K562 (cell line): ENCODE measurements at regions not wholly inside any gene's neighbourhood (a gene's known extent, or its start where the extent isn't known, plus 50 kb on each side); places are given as distances from the start of the nearest gene placed in this dataset.

Experiments used
- ATAC-seq: fragments of 200-7000 bp; cut with Tn5 transposase; 3 replicates; pipeline ENCODE4 v1.9.1; 2020; ENCODE audit warnings: moderate library complexity
- BruUV-seq: library from RNA; stranded (reverse); fragments of 400-500 nt; replicated peaks from 2 replicates; lab custom pipeline; 2021; lab: Mats Ljungman, UMichigan
- CTCF ChIA-PET: fragments of 300-600 bp; formaldehyde crosslinking; extraction: SDS; loops from one replicate; lab custom pipeline; 2021; ENCODE audit warnings: low intra/inter-chr PET ratio; lab: Yijun Ruan, JAX
- POLR2A ChIA-PET: fragments of 300-600, 350-650 bp; sonication (Branson Sonifier 250); formaldehyde crosslinking; extraction: SDS; loops from one replicate; lab custom pipeline; 2021; ENCODE audit warnings: antibody characterized with exemption, inconsistent platforms; lab: Yijun Ruan, JAX
- DNase-seq, 4 experiments: peaks; one replicate each; pipeline versions ENCODE4 v3.0.0 to v3.0.0-alpha.2; 2011 to 2018; ENCODE audit warnings: low spot score in 3 of 4, mixed read lengths in 3 of 4; ENCODE audit errors: extremely low read depth in 1 of 4
- FAIRE-seq: peaks from 2 replicates; lab custom pipeline; 2011; peaks lifted over from hg19 to GRCh38; lab: Jason Lieb, UNC
- H2AFZ ChIP-seq: 2 replicates; pipeline ENCODE4 v1.6.0; 2011; ENCODE audit warnings: low read depth, low read length, control low read depth, inconsistent platforms
- H3K27ac ChIP-seq: fragments of 200-600 bp; 3 replicates; pipeline ENCODE4 v1.8.0; 2011; ENCODE audit warnings: low read depth, mild to moderate bottlenecking, control low read depth, inconsistent platforms, low read length, moderate library complexity, mixed read lengths; ENCODE audit errors: extremely low read depth
- H3K27me3 ChIP-seq, 2 experiments: fragments of 300-600 bp in 1 of 2; 2 replicates in 1 of 2; 3 replicates in 1 of 2; pipeline versions ENCODE4 v1.6.0 to v1.8.0; 2011; ENCODE audit warnings: inconsistent platforms in 2 of 2, low read length in 2 of 2, mild to moderate bottlenecking in 1 of 2, mixed read lengths in 1 of 2, moderate library complexity in 1 of 2; ENCODE audit not compliant: control insufficient read depth in 2 of 2, insufficient read depth in 2 of 2
- H3K36me3 ChIP-seq: fragments of 300-600 bp; 3 replicates; pipeline ENCODE4 v1.8.0; 2011; ENCODE audit warnings: mild to moderate bottlenecking, low read length, inconsistent platforms; ENCODE audit not compliant: control insufficient read depth, insufficient read depth
- H3K4me1 ChIP-seq, 2 experiments: fragments of 200-600 bp in 1 of 2; replicated peaks in 1 of 2; 2 replicates in 1 of 2; 3 replicates in 1 of 2; pipeline versions ENCODE4 v1.5.1 to v1.8.0; 2011; ENCODE audit warnings: inconsistent platforms in 2 of 2, low read length in 2 of 2, mild to moderate bottlenecking in 1 of 2, mixed read lengths in 1 of 2, moderate library complexity in 1 of 2; ENCODE audit not compliant: control insufficient read depth in 2 of 2, insufficient read depth in 2 of 2
- H3K4me2 ChIP-seq: 2 replicates; pipeline ENCODE4 v1.6.1; 2011; ENCODE audit warnings: low read length, control low read depth, inconsistent platforms, mixed read lengths; ENCODE audit not compliant: insufficient read depth
- H3K4me3 ChIP-seq: fragments of 200-600 bp; sonication (generic), shearing (Covaris generic); 2 replicates; pipeline ENCODE4 v1.5.1; 2016; ENCODE audit warnings: control low read depth, inconsistent platforms
- H3K79me2 ChIP-seq: fragments of 200-600 bp; 3 replicates; pipeline ENCODE4 v1.8.0; 2011; ENCODE audit warnings: low read length, inconsistent platforms; ENCODE audit not compliant: control insufficient read depth, insufficient read depth
- H3K9ac ChIP-seq, 2 experiments: 2 replicates each; pipeline versions ENCODE4 v1.6.0 to v1.6.1; 2011; ENCODE audit warnings: low read depth in 2 of 2, low read length in 2 of 2, control low read depth in 1 of 2, inconsistent platforms in 1 of 2, mild to moderate bottlenecking in 1 of 2, mixed read lengths in 1 of 2; ENCODE audit not compliant: insufficient read depth in 1 of 2
- H3K9me1 ChIP-seq: one replicate; pipeline ENCODE4 v1.6.0; 2011; ENCODE audit warnings: inconsistent platforms, mild to moderate bottlenecking, low read length, moderate library complexity; ENCODE audit not compliant: control insufficient read depth, insufficient read depth
- H3K9me3 ChIP-seq: replicated peaks from 2 replicates; pipeline ENCODE4 v1.5.1; 2011; ENCODE audit warnings: low read depth, low read length, inconsistent platforms; ENCODE audit not compliant: control insufficient read depth, insufficient read depth
- H4K20me1 ChIP-seq: replicated peaks from 2 replicates; pipeline ENCODE4 v1.6.1; 2011; ENCODE audit warnings: low read length, inconsistent platforms, mixed read lengths; ENCODE audit not compliant: control insufficient read depth, insufficient read depth
- FOXJ2 ChIP-seq: fragments of 200-800 bp; sonication (Bioruptor generic); IDR thresholded peaks from 2 replicates; pipeline ENCODE4 v1.6.1; 2016; ENCODE audit warnings: missing genetic modification characterization, missing compliant biosample characterization
- JUN ChIP-seq, 2 experiments: sonication (generic) in 1 of 2; formaldehyde crosslinking in 1 of 2; IDR thresholded peaks; 2 replicates each; pipeline versions ENCODE4 v1.6.1 to v1.8.0; 2012 to 2022; ENCODE audit warnings: borderline replicate concordance in 2 of 2, mild to moderate bottlenecking in 2 of 2, improper control_type of control experiment in 1 of 2, low read depth in 1 of 2, low read length in 1 of 2, missing genetic modification reagents in 1 of 2
- MLLT1 ChIP-seq, 2 experiments: fragments of 450-650 bp; IDR thresholded peaks; 2 replicates each; pipeline ENCODE4 v1.6.1; 2016
- MYC ChIP-seq, 2 experiments: fragments of 250-450 bp in 1 of 2; sonication (Bioruptor Pico) in 1 of 2; IDR thresholded peaks; 2 replicates each; pipeline versions ENCODE4 v1.5.1 to v1.6.1; 2012 to 2021; ENCODE audit warnings: low read depth in 2 of 2, borderline replicate concordance in 1 of 2, improper control_type of control experiment in 1 of 2, low read length in 1 of 2, mild to moderate bottlenecking in 1 of 2, moderate library complexity in 1 of 2
- NRF1 ChIP-seq, 2 experiments: fragments of 450-650 bp; IDR thresholded peaks in 1 of 2; conservative IDR thresholded peaks in 1 of 2; 2 replicates each; pipeline ENCODE4 v1.6.1; 2014; ENCODE audit warnings: mild to moderate bottlenecking in 2 of 2
- PTRF ChIP-seq: fragments of 450-650 bp; IDR thresholded peaks from 2 replicates; pipeline ENCODE4 v1.6.1; 2016; ENCODE audit warnings: mild to moderate bottlenecking, missing genetic modification characterization, missing compliant biosample characterization
- ZC3H11A ChIP-seq: IDR thresholded peaks from 2 replicates; pipeline ENCODE4 v1.6.1; 2012; ENCODE audit warnings: low read depth, low read length, improper control_type of control experiment
- ZFP30 ChIP-seq: fragments of 250-450 bp; sonication (Bioruptor Pico); IDR thresholded peaks from 2 replicates; pipeline ENCODE4 v1.8.0; 2022; ENCODE audit warnings: moderate library complexity, mild to moderate bottlenecking, inconsistent platforms, borderline replicate concordance
- WGBS: fragments of 100-300 bp; shearing (Covaris generic); methylation state at CpG from one replicate; pipeline ENCODE4 v1.1.6; 2016; ENCODE audit warnings: low coverage, mixed read lengths; ENCODE audit not compliant: insufficient coverage; ENCODE audit errors: missing lambda C conversion rate; 5-methylcytosine and 5-hydroxymethylcytosine counted together
- in situ Hi-C: fragments of 300-500 bp; cut with MboI; formaldehyde crosslinking; loops from 4 replicates; pipeline ENCODE4 v1.15.0; 2018; ENCODE audit warnings: inconsistent platforms, mixed read lengths
- intact Hi-C: fragments of 100-400 bp; cut with micrococcal nuclease; formaldehyde crosslinking; loops from 2 replicates; pipeline ENCODE4 v1.14.2; 2022

DNA sequence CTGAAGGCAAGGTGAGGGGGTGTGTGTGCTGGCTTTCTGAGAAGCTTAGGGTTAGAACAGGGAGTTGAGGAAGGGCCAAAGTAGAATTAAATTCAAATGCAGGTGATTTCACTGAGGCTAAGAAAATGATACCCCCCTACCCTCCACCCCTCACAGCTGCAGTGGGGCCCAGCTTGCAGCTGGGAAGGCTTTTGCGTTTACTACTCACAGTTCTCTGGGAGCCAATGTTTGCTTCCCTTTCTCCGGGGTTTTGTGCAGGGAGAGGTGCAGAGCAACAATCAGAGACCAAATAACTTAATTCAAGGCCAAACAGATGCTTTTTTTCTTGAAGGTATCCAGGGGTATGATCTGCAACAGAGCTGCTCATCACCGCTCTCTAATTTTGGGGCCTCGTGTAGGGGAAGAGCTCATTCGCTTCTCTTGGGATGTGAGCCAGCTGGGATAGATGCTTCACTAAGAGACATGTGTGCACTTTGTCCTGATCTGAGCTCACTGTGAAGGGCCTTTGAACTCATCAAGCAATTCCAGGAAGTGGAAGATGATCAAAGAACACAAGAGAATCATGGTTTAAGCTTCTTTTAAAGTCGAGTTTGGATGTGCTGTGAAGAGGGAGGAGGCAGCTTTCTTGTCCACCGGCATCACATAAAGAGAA, 122.7 kb upstream of the C1GALT1C1 start:
- in situ Hi-C loops (no loop called here), intact Hi-C loops (no loop called here)
- Histone ChIP-seq H3K4me3 (no peak overlapping the region), H3K27me3 (no peaks in the 10 kb centered on the region), H3K79me2 (no peaks in the 10 kb centered on the region), H4K20me1 (no peaks in the 10 kb centered on the region), H2AFZ (no peak overlapping the region), H3K36me3 (no peaks in the 10 kb centered on the region), H3K9ac (no peak overlapping the region), H3K9me1 (no peaks in the 10 kb centered on the region), H3K4me2 (no peak overlapping the region), H3K9me3 (no peaks in the 10 kb centered on the region), H3K4me1 (no peaks in the 10 kb centered on the region; a peak in 2 of 5 replicates), H3K27ac (no peak overlapping the region)
- DNase-seq (no peak), FAIRE-seq (no peak), ATAC-seq (no peak)
- ChIA-PET CTCF (no interaction called here), POLR2A (interaction anchor here (0.6 kb wide), 1 partner anchor 28 kb away, joined by 3 read pairs; no protein-coding TSS in a partner anchor)
- BruUV-seq, result no TSS peak
- no peak for TF ChIP-seq FOXJ2 (tag)
- TF ChIP-seq NRF1 (conservative IDR thresholded peaks at IDR 0.05 in 1 of 2, IDR thresholded peaks at IDR 0.05 in 1 of 2), result no peak
- no peak for TF ChIP-seq MLLT1 (IDR thresholded peaks at IDR 0.05)
- no peak for TF ChIP-seq JUN (IDR thresholded peaks at IDR 0.05; ENCODE audit: borderline replicate concordance, low read depth, low read length)
- no peak for TF ChIP-seq JUN (CRISPR knock-in tag; IDR thresholded peaks at IDR 0.05; ENCODE audit: borderline replicate concordance)
- TF ChIP-seq ZFP30 (CRISPR knock-in tag), result no peak
- TF ChIP-seq PTRF (tag), result no peak
- no peak for TF ChIP-seq MYC (IDR thresholded peaks at IDR 0.05; ENCODE audit: low read depth, low read length)
- no peak for TF ChIP-seq MYC (CRISPR knock-in tag; IDR thresholded peaks at IDR 0.05; ENCODE audit: borderline replicate concordance, low read depth)
- TF ChIP-seq ZC3H11A, result no peak
- 8% methylated on average over 6 of the region's 7 CpGs for WGBS
